Body of pancreas (tissue), 4 donors: ENCODE measurements at regions not wholly inside any gene's neighbourhood (a gene's known extent, or its start where the extent isn't known, plus 50 kb on each side); places are given as distances from the start of the nearest gene placed in this dataset.
A peak's percentile ranks its signal among the peaks of the same experiment; 100 is the strongest.

ENCODE experiments used
- ATAC-seq: fragments of 150-250 bp; one replicate; pipeline ENCODE4 v1.9.1; 2016
- DNase-seq, 4 donors: peaks; one replicate each; pipeline ENCODE4 v3.0.0-alpha.2; 2019
- H3K27ac ChIP-seq, 4 donors: fragments of 200-600 bp; sonication (generic); 1 replicate in 3 of 4; 2 replicates in 1 of 4; pipeline versions ENCODE4 v1.5.1 to v1.6.1; 2016 to 2019; ENCODE audit warnings: mild to moderate bottlenecking in 1 of 4, mixed read lengths in 1 of 4, moderate library complexity in 1 of 4
- H3K27me3 ChIP-seq, 2 donors: fragments of 200-600 bp; sonication (generic); one replicate each; pipeline ENCODE4 v1.6.0; 2016; ENCODE audit warnings: mild to moderate bottlenecking in 1 of 2
- H3K36me3 ChIP-seq, 2 donors: fragments of 200-600 bp; sonication (generic); replicated peaks in 1 of 2; 2 replicates each; pipeline ENCODE4 v1.5.1; 2016; ENCODE audit warnings: low read depth in 2 of 2; ENCODE audit not compliant: insufficient read depth in 1 of 2
- H3K4me1 ChIP-seq: fragments of 200-600 bp; sonication (generic); one replicate; pipeline ENCODE4 v1.6.0; 2016
- H3K4me3 ChIP-seq, 2 donors: fragments of 200-600 bp; sonication (generic); 1 replicate in 1 of 2; 2 replicates in 1 of 2; pipeline ENCODE4 v1.5.1; 2016 to 2019
- H3K9me3 ChIP-seq, 3 donors: fragments of 200-600 bp; sonication (generic); 1 replicate in 2 of 3; 2 replicates in 1 of 3; pipeline ENCODE4 v1.5.1; 2016
- CTCF ChIP-seq, 7 experiments: fragments of 450-650 bp in 4 of 7; fragments of 200-600 bp in 3 of 7; sonication (generic) in 3 of 7; IDR thresholded peaks; one replicate each; pipeline ENCODE4 v1.5.1; 2016 to 2019; ENCODE audit warnings: antibody characterized with exemption in 7 of 7
- POLR2A ChIP-seq, 3 donors: fragments of 450-650 bp; IDR thresholded peaks; one replicate each; pipeline ENCODE4 v1.6.1; 2016; ENCODE audit warnings: antibody characterized with exemption in 3 of 3, mild to moderate bottlenecking in 2 of 3
- WGBS, 2 donors: methylation state at CpG; one replicate each; pipeline ENCODE4 v1.1.5; 2017; 5-methylcytosine and 5-hydroxymethylcytosine counted together
- intact Hi-C: fragments of 100-400 bp; cut with DNase I; formaldehyde crosslinking; loops from one replicate; pipeline ENCODE4 v1.15.1; 2023

- no peaks in the 10 kb centered on the region for H3K9me3 ChIP-seq
- H3K27me3 ChIP-seq, result no peaks in the 10 kb centered on the region
- TF ChIP-seq POLR2A (IDR thresholded peaks at IDR 0.05) (no peak), CTCF (IDR thresholded peaks at IDR 0.05) (peak in 1 of 7 experiments; percentile 4)
- DNase-seq (no peak), ATAC-seq (no peak)
- no peaks in the 10 kb centered on the region for H3K4me1 ChIP-seq
- no peak overlapping the region for H3K4me3 ChIP-seq
- H3K36me3 ChIP-seq, result no peaks in the 10 kb centered on the region
- intact Hi-C loops, result no loop called here
- H3K27ac ChIP-seq, result no peak overlapping the region
These were observed 1616.2 kb upstream of the SPRY2 start for GRCh38 chr13:81957121-81957520.

GRCh38 chr13:81929988-81930387 is 1589.1 kb upstream of the SPRY2 start:
- WGBS, 2 donors, result 22 to 30% methylated on average over 3 of the region's 3 CpGs
- no peak for DNase-seq
- Histone ChIP-seq H3K4me3 (no peak overlapping the region), H3K27me3 (no peaks in the 10 kb centered on the region), H3K4me1 (no peaks in the 10 kb centered on the region), H3K9me3 (no peaks in the 10 kb centered on the region), H3K36me3 (no peaks in the 10 kb centered on the region), H3K27ac (no peak overlapping the region)
- intact Hi-C loops, result no loop called here
- peak in 5 of 7 experiments; percentile 18 to 36 (median 22) for TF ChIP-seq CTCF (IDR thresholded peaks at IDR 0.05)
- TF ChIP-seq POLR2A (IDR thresholded peaks at IDR 0.05), result no peak
- peak; percentile 30 for ATAC-seq

- H3K4me1 ChIP-seq, result no peaks in the 10 kb centered on the region
- no peak for DNase-seq
- no peak for ATAC-seq
- no peaks in the 10 kb centered on the region for H3K9me3 ChIP-seq
- no peak overlapping the region for H3K4me3 ChIP-seq
- no peak overlapping the region for H3K27ac ChIP-seq
- no peaks in the 10 kb centered on the region for H3K27me3 ChIP-seq
- intact Hi-C loops, result no loop called here
- TF ChIP-seq POLR2A (IDR thresholded peaks at IDR 0.05) (no peak), CTCF (IDR thresholded peaks at IDR 0.05) (no peak)
- no peaks in the 10 kb centered on the region for H3K36me3 ChIP-seq
These were observed 1586.4 kb upstream of the SPRY2 start for GRCh38 chr13:81927347-81927746.

GRCh38 chr13:81917810-81918209 is 1576.9 kb upstream of the SPRY2 start:
- WGBS, 2 donors, result 60 to 75% methylated on average over 2 of the region's 2 CpGs
- no peak overlapping the region for H3K27ac ChIP-seq
- TF ChIP-seq CTCF (IDR thresholded peaks at IDR 0.05) (no peak), POLR2A (IDR thresholded peaks at IDR 0.05) (no peak)
- no peak overlapping the region for H3K4me3 ChIP-seq
- DNase-seq, result no peak
- no peaks in the 10 kb centered on the region for H3K4me1 ChIP-seq
- H3K27me3 ChIP-seq, result no peaks in the 10 kb centered on the region
- H3K9me3 ChIP-seq, result no peaks in the 10 kb centered on the region
- no peaks in the 10 kb centered on the region for H3K36me3 ChIP-seq
- ATAC-seq, result no peak
- intact Hi-C loops, result no loop called here

GRCh38 chr13:81916461-81916860 is 1575.5 kb upstream of the SPRY2 start:
- H3K9me3 ChIP-seq, result no peaks in the 10 kb centered on the region
- TF ChIP-seq CTCF (IDR thresholded peaks at IDR 0.05) (no peak), POLR2A (IDR thresholded peaks at IDR 0.05) (no peak)
- H3K27me3 ChIP-seq, result no peaks in the 10 kb centered on the region
- intact Hi-C loops, result no loop called here
- H3K4me1 ChIP-seq, result no peaks in the 10 kb centered on the region
- no peaks in the 10 kb centered on the region for H3K36me3 ChIP-seq
- no peak overlapping the region for H3K4me3 ChIP-seq
- ATAC-seq (no peak), DNase-seq (no peak)
- no peak overlapping the region for H3K27ac ChIP-seq
